ENCODE measurements at regions not wholly inside any gene's neighbourhood (a gene's known extent, or its start where the extent isn't known, plus 50 kb on each side); places are given as distances from the start of the nearest gene placed in this dataset.

GRCh38 chr13:70908795-70909194 is 800.5 kb upstream of the KLHL1 start:
- no peak for DNase-seq (ENCODE audit: low spot score)
- FAIRE-seq, result no peak

- DNase-seq (ENCODE audit: low spot score) (no peak), FAIRE-seq (no peak)
Measured at GRCh38 chr13:70905035-70905434, 796.8 kb upstream of the KLHL1 start.

GRCh38 chr13:70896136-70896535 is 787.9 kb upstream of the KLHL1 start:
- FAIRE-seq (no peak), DNase-seq (ENCODE audit: low spot score) (no peak)

GRCh38 chr13:70895599-70895998 is 787.3 kb upstream of the KLHL1 start:
- DNase-seq (ENCODE audit: low spot score), result no peak
- FAIRE-seq, result no peak

DNA sequence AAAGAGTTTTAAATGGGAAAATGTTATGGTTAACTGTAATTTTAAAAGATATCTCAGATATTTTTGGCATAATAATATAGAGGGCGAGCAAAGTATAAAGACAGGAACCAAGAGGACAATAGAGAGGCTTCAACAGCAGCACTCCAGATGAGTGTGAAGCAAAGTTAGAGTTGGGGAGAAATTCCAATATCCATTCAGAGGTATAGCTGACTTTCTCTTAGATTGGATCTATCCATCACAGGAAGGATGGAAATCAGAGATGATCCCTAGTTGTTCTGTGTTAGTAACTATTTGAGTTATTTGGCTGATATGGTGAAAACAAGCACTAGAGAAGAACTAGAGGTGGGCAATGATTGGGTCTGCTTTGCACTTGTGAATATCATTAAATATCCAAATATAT is 786.0 kb upstream of the KLHL1 start:
- no peak for DNase-seq (ENCODE audit: low spot score)
- no peak for FAIRE-seq

DNA sequence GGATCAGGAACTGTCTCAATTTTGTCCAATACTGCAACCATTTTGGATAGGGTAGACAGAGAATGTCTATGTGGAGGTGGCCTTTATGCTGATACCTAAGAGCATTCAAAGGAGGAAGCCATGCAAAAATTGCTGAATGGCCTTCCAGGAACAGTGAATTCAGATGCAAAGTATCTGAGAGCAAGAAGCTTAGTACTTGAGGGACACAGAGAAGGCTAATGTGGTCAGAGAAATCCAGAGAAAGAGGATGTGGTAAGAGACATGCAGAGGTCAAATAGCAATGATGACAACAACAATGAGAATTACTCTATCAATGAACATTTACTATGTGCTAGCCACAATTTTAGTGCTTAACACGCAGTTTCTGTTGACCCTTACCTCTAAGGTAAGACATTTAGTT is 785.6 kb upstream of the KLHL1 start:
- FAIRE-seq (no peak), DNase-seq (ENCODE audit: low spot score) (no peak)

- DNase-seq (ENCODE audit: low spot score) (no peak), FAIRE-seq (no peak)
Measured at GRCh38 chr13:70890289-70890688, 782.0 kb upstream of the KLHL1 start.

DNA sequence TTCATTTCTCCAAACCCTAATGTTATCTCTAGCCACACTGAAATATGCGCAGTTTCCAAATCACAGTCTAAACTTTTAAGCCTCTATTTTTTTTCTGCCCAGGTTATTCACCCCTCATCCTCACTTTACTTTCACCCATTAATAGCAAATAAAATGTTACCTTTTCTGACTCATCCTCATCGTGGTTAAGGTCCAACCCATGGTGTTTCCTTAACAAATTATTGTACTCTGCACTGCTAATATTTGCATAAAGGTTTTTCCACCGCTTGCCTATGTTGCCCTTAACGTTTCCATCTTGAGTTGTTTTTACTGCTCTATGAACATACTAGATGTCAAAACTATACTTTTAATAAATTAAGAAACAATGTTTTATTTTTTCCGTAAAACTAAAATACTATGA is 780.9 kb upstream of the KLHL1 start:
- DNase-seq (ENCODE audit: low spot score) (no peak), FAIRE-seq (no peak)

DNA sequence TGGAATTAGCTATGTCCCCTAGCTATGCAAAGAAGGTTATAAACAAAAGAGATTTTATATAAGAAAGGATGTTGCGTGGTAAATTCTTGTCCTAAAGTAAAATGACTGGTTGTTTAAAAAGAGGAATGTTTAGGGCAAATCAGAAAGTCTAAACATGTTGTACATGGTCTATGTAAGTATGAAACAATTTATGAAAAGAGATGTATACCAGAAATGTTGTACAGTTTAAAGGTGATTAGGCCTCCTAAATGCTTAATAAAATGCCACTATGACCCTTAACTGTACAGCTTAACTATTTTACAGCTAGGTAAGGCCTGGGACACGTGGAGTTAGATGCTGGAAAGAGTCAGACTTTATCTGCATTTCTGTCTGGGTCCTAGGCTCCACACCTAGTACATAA is 775.9 kb upstream of the KLHL1 start:
- FAIRE-seq, result no peak

DNA sequence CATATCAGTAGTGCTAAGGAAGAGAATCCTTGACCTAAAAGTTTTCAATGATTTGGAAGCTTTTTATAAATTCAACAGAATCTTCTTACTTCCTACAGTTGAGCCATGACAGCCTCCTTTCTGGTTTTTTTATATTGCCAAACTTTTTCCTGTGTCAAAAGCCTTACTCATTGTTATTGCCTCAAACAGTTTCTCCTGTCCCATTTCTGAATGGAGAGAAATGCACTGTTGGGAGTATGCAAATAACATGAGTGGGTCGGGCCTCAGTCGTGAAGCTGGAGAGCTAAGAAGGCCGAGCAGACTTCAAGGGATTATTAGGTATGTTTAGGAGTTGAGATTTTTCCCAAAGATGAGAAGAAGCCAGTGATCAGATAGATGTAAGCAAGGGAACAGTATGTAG is 766.4 kb upstream of the KLHL1 start:
- DNase-seq (ENCODE audit: low spot score) (no peak), FAIRE-seq (no peak)

More for the DNA sequence above, 775.9 kb upstream of the KLHL1 start:
- DNase-seq (ENCODE audit: low spot score), result no peak

DNA sequence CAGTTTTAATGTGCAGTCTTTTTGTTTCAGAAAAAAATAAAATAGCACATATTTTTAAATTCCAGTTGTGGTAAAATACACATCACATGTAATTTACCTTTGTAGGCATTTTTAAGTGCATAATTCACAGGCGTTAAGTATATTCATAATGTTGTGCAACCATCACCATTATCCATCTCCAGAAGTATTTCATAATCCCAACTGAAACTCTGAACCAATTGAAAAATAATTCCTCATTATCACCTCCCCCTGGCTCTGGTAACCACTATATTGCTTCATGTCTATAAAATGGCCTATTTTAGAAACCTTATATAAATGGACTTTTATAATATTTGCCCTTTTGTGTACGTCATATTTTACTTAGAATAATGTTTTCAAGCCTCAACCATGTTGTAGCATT is 756.5 kb upstream of the KLHL1 start:
- FAIRE-seq (no peak), DNase-seq (ENCODE audit: low spot score) (no peak)

DNA sequence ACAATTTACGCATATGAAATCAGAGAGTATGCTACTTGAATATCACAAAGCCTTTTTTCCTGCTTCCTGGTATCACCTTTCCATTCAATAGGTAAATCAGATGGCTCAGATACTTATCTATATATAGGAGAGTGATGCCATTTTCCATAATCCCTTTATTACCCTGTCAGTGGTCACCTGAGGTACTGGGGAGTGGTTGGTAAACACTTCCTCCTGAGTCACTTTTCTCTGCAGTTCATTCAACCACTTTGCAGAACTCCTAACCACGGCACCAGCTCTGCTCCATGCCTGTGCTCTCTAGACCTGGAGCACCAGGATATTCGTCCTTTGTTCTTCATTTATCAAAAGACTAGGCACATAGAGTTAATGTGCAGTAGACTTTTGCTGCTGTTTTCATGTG is 748.5 kb upstream of the KLHL1 start:
- DNase-seq (ENCODE audit: low spot score) (no peak), FAIRE-seq (no peak)

DNA sequence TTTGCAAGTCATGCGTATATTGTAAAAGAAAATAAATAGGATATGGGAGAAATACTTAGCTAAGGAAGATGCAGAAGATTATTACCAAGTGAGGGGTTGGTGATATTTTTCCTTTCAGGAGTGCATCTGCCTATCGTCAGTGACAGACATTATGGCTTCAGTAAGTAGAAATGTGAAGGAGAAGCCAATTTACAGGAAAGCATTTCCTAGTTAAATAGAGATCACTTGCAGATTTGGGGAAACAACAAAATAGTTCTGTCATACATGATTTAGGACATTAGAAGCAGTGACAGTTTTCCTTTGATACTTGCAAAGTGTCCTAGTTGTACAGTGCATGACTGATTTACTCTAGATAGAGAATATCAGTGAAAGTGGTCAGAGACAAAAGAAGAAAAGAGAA is 747.8 kb upstream of the KLHL1 start:
- FAIRE-seq, result no peak
- no peak for DNase-seq (ENCODE audit: low spot score)

DNA sequence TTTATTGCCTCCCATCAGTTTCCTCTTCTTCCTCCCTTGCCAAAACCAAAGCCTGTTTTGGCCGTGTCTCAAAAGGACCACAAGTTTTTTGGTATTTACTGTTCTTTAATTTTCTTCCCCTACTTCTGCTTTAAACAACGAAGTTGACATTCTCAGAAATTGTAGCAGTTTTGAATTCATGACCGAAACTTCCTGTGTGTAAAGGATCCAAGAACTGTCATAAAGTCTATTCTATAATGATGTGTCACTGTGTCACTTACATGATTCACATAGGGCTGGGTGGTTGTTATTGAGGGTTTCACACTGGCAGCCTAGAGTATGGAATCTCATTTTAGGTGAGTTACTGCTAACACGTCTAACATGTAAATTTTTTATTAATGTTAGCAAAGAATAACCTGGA is 741.0 kb upstream of the KLHL1 start:
- DNase-seq (ENCODE audit: low spot score) (no peak), FAIRE-seq (no peak)

DNA sequence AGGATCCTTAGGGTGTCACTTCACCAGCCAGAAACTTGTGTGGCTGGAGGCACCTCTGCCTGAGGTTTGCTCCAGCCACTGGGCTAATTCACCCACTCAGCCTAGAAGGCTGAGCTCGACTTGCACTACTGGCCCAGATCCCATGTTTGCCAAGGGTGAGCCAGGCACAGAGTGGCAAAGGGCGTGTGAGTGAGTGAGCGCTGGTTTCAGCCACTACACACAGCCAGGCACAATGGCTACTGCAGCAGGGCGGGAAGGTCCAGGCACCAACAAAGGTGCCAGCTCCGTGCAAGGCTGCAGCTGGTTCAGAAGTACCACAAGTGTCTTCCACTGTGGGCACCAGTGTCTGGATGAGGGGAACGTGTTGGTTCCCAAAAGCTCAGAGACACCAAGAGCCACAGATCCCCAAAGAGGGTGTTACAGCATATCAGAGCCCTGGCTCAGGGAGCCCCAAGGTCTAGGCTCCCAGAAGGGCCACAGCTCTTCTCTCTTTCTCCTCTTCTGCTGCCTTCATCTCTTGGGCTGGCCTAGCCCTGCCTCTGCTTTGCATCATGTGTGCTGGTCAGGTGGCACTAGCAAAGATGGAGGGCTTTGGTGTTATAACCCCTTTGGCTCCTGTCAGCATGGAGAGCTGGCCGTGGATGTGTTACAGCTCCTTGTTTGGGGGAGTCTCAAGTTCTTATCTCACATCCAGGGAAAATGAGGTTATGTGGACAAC is 736.3 kb upstream of the KLHL1 start:
- DNase-seq (ENCODE audit: low spot score), result no peak
- FAIRE-seq, result no peak

DNA sequence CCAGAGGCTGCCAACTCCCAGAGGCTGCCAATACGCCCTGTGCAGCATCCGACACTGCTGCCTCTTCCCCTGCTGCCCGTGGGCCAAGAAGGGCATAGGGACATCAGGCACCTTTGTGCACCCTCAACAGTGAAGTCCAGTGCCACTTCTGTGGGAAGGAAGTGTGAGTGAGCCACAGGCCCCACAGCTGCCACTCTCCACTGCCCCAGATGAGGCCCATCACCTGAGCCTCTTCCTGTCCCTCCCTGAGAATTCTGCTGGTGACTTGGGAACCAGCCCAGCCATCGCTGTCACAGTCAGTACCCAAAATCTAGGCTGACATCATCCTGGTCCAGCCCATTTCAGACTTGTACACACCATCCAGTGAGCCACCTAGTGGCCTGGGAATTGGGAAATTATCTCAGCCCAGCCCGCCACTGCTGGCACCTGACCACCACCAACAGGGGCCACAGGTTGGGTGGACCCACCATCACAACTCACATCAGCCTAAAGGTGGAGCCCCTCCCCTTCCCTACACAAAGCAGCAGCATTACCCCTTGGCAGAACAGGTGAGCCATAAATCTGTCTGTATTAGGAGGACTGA is 733.9 kb upstream of the KLHL1 start:
- DNase-seq (ENCODE audit: low spot score), result no peak
- no peak for FAIRE-seq

DNA sequence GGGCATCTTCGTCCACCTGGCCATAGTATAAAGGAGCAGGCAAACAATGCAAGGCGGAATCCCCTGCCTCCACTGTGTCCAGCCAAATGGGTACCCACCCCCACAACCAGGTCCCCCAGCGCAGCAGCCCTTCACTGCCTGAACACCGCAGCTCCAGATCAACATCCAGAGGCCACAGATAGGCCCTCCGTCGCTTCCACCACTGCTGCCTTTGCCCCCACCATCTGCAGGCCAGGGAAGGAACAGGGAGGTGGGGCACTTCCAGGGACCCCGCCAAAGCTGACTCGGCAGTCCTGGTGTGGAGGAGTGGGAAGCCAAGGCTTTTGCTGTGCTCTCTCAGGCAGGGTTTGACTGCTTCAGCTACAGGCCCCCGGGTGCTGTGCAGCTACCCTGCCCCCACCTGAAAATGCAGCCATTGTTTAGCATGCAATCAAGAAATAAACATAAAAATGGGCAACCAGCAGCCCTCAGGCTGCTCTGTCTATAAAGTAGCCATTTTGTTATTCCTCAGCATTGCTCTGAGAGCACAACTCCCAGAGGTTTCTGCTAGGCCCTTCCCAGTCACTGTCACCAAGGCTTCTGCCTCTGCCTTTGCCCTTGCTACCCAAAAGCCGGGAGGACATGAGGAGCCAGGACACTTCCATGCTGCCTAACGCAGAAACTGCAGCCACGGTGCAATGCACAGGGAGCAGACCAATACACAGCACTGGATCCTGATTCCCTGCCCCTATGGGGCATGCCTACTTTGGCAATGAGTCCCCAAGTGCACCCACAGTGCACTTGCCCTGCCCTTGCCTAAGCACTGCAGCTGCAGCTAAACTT is 733.2 kb upstream of the KLHL1 start:
- FAIRE-seq (no peak), DNase-seq (ENCODE audit: low spot score) (no peak)

GRCh38 chr13:70835371-70835770 is 727.1 kb upstream of the KLHL1 start:
- no peak for DNase-seq (ENCODE audit: low spot score)
- FAIRE-seq, result no peak

DNA sequence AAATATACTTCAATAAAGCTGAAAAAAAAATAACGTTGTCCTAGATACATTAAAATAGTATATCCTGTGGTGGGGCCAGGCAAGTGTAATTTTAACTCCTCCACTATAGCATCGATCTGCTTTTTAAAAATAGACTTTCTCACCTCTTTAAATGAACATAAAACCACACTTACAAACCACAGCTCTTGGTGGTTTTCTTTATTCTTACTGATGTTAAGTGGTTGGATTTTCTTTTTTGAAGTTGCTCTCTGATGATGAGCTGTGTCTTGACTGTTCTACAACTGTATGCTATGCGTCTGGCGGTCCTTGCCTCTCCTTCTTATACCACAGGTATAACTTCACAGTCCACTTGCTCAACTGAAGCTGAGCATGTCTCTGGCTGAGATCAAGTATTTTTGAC is 721.5 kb upstream of the KLHL1 start:
- no peak for FAIRE-seq
- DNase-seq (ENCODE audit: low spot score), result no peak

DNA sequence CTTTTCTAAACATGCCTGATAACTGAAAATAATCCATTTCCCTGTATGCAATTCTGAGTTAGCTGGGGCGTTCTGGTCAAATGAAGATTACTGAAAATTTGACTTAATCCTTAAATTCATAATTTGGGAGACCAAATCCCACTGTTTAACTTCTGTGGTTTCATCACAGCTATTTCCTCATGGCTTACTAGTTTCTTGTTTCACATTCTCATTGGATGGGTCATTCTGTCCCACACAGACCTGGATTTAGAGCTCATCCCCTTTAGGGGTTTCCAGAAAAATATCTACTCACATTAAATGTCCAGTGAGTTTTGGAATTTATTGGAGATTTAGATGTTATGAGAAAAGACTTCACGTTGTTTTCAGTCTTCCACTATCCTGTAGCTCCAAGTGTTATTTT is 709.3 kb upstream of the KLHL1 start:
- no peak for FAIRE-seq
- no peak for DNase-seq (ENCODE audit: low spot score)

DNA sequence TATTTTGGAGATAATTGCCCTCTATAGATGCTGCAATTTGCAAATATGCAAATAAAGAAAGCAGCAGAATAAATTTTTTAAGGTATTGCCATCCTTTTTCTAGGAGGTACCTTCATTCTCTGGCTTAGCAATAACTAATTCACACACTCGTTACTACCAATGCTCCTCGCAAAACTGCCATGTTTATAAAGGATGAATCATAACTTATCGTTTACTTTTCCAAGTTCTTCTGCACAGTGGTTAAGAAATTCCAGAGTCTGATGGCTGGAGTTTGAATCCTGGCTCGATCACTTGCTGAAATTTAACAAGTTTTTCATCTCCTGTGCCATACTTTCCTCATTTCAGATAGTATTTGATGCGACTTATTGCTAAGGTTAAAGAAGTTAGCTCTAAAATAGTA is 708.6 kb upstream of the KLHL1 start:
- DNase-seq (ENCODE audit: low spot score), result no peak
- FAIRE-seq, result no peak

- no peak for DNase-seq (ENCODE audit: low spot score)
- no peak for FAIRE-seq
Measured at GRCh38 chr13:70814684-70815083, 706.4 kb upstream of the KLHL1 start.

GRCh38 chr13:70812481-70812880 is 704.2 kb upstream of the KLHL1 start:
- FAIRE-seq, result no peak
- DNase-seq (ENCODE audit: low spot score), result no peak

Measured in urothelium cell line (cell line).